Neural cell (in vitro differentiated cells): ENCODE measurements at regions not wholly inside any gene's neighbourhood (a gene's known extent, or its start where the extent isn't known, plus 50 kb on each side); places are given as distances from the start of the nearest gene placed in this dataset.

Experiments
- CTCF ChIP-seq: fragments of 450-650 bp; IDR thresholded peaks from 2 replicates; pipeline ENCODE4 v1.5.1; 2014; ENCODE audit warnings: antibody characterized with exemption, mild to moderate bottlenecking, moderate library complexity; ENCODE audit not compliant: poor library complexity, severe bottlenecking
- EZH2 ChIP-seq: fragments of 200-600, 300-800 bp; shearing (Covaris generic), sonication (generic); IDR thresholded peaks from 2 replicates; pipeline ENCODE4 v1.6.1; 2014; ENCODE audit warnings: antibody characterized with exemption, low read length, borderline replicate concordance, mild to moderate bottlenecking; ENCODE audit not compliant: insufficient read depth, poor library complexity, severe bottlenecking
- MXI1 ChIP-seq: fragments of 450-650 bp; conservative IDR thresholded peaks from 2 replicates; pipeline ENCODE4 v1.6.1; 2014; ENCODE audit warnings: antibody characterized with exemption, mild to moderate bottlenecking; ENCODE audit not compliant: poor library complexity, severe bottlenecking

GRCh38 chr3:67995206-67995605 is 340.8 kb upstream of the SUCLG2 start:
- TF ChIP-seq MXI1: no peak
- TF ChIP-seq CTCF: no peak
- no peak for TF ChIP-seq EZH2
